ENCODE measurements at regions not wholly inside any gene's neighbourhood (a gene's known extent, or its start where the extent isn't known, plus 50 kb on each side); places are given as distances from the start of the nearest gene placed in this dataset.
A peak's percentile ranks its signal among the peaks of the same experiment; 100 is the strongest.

DNA sequence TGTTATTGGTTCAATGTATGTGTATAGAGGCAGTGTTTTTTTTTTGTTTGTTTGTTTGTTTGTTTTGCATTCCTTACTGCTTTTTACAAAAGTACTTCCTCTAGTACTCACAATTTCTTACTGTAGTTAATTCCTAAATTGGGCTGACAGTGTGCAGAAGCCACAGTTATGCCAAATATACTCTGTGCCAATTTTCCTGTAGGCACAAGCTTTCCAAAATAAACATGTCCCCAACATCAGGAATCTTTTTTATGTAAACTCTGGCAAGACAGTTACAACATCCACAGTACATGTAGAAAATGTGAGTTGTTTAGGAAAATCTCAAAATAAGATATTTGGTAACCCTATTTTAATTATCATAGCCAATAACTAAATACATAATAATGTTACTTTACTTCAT lies 161.6 kb upstream of the TSLP start:
- peak in 1 of 2 experiments; percentile 38 for DNase-seq (ENCODE audit: low read depth in 1 of 2, low spot score in 1 of 2)
- in situ Hi-C loops (cut with HindIII; ENCODE audit: low pct_unique_long_range_greater_than_20kb, low sequenced_read_pairs), result no loop called here
- no peak for TF ChIP-seq JUND (IDR thresholded peaks at IDR 0.05; ENCODE audit: low read depth)

GRCh38 chr5:110913221-110913620 lies 158.3 kb upstream of the TSLP start:
- TF ChIP-seq JUND (IDR thresholded peaks at IDR 0.05; ENCODE audit: low read depth), result no peak
- DNase-seq (ENCODE audit: low read depth in 1 of 2, low spot score in 1 of 2), result no peak
- in situ Hi-C loops (cut with HindIII; ENCODE audit: low pct_unique_long_range_greater_than_20kb, low sequenced_read_pairs), result no loop called here

DNA sequence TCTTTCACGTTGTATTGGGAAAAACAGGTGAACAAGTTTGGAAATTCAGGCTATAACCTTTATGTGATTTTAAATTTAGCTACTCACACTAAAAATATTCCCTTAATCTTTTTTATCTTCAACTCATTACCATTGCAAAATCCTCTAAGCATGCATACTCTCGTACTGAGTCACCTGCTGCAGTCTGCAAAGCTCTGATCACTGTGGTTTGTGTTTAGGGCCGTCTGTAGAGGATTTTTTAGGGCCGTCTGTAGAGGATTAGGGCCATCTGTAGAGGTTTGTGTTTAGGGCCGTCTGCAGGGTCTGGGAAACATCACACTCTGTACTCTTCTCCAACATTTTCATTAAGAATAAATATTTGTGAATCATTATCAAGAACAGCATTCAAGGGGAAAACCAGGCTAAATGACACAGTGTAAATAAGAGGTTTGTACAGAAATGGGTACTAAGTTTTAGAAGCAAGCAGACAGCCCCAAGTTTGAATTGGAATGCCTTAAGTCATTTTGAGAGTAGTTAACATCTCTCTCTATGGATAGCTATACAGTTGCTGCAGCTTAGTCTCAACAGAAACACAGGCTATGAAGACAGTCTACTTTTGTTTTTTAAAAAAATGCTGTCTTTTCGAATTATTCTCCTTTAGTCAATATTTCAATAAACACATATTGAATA lies 155.0 kb upstream of the TSLP start:
- no peak for DNase-seq (ENCODE audit: low read depth in 1 of 2, low spot score in 1 of 2)
- in situ Hi-C loops (cut with HindIII; ENCODE audit: low pct_unique_long_range_greater_than_20kb, low sequenced_read_pairs), result no loop called here

GRCh38 chr5:110917161-110917875 lies 154.2 kb upstream of the TSLP start:
- TF ChIP-seq JUND (IDR thresholded peaks at IDR 0.05; ENCODE audit: low read depth), result no peak
- in situ Hi-C loops (cut with HindIII; ENCODE audit: low pct_unique_long_range_greater_than_20kb, low sequenced_read_pairs), result no loop called here
- no peak for DNase-seq (ENCODE audit: low read depth in 1 of 2, low spot score in 1 of 2)

More for the DNA sequence above, 155.0 kb upstream of the TSLP start:
- TF ChIP-seq JUND (IDR thresholded peaks at IDR 0.05; ENCODE audit: low read depth), result no peak; the same call in 1 of the 2 replicates

GRCh38 chr5:110918683-110919082 lies 152.8 kb upstream of the TSLP start:
- DNase-seq (ENCODE audit: low read depth in 1 of 2, low spot score in 1 of 2), result no peak
- TF ChIP-seq JUND (IDR thresholded peaks at IDR 0.05; ENCODE audit: low read depth), result no peak

GRCh38 chr5:110923971-110924370 lies 147.5 kb upstream of the TSLP start:
- no peak for DNase-seq (ENCODE audit: low read depth in 1 of 2, low spot score in 1 of 2)
- in situ Hi-C loops (cut with HindIII; ENCODE audit: low pct_unique_long_range_greater_than_20kb, low sequenced_read_pairs), result no loop called here
- TF ChIP-seq JUND (IDR thresholded peaks at IDR 0.05; ENCODE audit: low read depth), result no peak

More at GRCh38 chr5:110918683-110919082, 152.8 kb upstream of the TSLP start:
- in situ Hi-C loops (cut with HindIII; ENCODE audit: low pct_unique_long_range_greater_than_20kb, low sequenced_read_pairs), result no loop called here

DNA sequence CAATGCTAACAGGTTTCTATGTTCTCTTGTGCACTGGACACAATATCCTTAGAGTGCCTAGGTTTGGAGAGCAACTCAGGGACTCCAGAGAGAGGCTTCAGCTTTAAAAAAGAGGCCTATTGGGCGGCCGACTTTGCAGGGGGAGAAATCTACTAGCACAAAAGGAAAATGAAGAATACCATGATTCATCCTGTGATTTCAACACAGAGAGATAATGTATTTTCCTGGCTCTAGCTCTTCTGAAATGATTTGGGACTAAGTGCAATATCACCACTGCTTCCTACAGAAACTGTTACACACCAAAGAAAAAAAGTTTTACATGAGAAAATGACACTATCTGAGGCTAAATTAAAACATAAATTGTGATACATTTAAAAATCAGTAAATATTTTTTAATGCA lies 146.1 kb upstream of the TSLP start:
- no peak for DNase-seq (ENCODE audit: low read depth in 1 of 2, low spot score in 1 of 2)
- in situ Hi-C loops (cut with HindIII; ENCODE audit: low pct_unique_long_range_greater_than_20kb, low sequenced_read_pairs), result no loop called here
- TF ChIP-seq JUND (IDR thresholded peaks at IDR 0.05; ENCODE audit: low read depth), result no peak

DNA sequence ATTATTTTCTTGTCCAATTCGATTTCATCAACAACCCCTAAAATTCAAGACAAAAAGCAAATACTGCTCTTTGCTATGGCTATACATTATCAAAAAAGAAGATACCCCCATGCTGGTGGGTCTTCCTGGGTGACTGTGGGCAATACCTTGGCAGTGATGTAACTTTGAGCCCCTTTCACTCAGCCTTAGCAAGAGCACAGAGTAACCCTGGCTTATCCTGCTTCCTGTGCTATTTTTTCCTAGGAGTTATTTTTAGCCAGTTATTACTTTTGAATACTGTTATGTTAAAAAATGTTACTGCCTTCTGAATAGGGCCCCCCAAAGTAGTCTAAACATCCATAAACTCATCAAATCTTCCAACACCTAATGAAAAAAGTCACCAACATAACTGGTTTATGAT lies 145.6 kb upstream of the TSLP start:
- no peak for TF ChIP-seq JUND (IDR thresholded peaks at IDR 0.05; ENCODE audit: low read depth)
- in situ Hi-C loops (cut with HindIII; ENCODE audit: low pct_unique_long_range_greater_than_20kb, low sequenced_read_pairs), result no loop called here
- no peak for DNase-seq (ENCODE audit: low read depth in 1 of 2, low spot score in 1 of 2)

- no peak for DNase-seq (ENCODE audit: low read depth in 1 of 2, low spot score in 1 of 2)
- in situ Hi-C loops (cut with HindIII; ENCODE audit: low pct_unique_long_range_greater_than_20kb, low sequenced_read_pairs), result no loop called here
- no peak for TF ChIP-seq JUND (IDR thresholded peaks at IDR 0.05; ENCODE audit: low read depth)
These were observed 138.6 kb upstream of the TSLP start for GRCh38 chr5:110932755-110933488.

DNA sequence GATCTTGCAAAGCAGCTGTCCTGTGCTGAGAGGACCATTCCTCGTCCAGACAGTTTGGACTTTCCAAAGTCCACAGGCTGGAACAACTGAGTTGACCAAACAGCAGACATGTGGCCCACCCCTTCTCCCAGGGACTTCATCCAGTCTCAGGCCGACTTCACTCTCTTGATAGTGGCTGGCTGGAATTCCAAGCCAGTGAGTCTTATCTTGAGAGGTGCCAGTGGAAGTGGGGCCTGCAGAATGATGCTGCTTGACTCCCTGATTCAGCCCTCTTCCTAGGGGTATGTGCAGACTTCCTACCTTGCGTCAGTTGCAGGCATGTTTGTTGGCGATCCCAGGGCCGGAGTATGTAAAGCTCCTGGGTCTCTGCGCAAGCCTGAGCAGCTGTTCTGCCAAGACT lies 131.4 kb upstream of the TSLP start:
- TF ChIP-seq JUND (IDR thresholded peaks at IDR 0.05; ENCODE audit: low read depth), result no peak
- no peak for DNase-seq (ENCODE audit: low read depth in 1 of 2, low spot score in 1 of 2)
- in situ Hi-C loops (cut with HindIII; ENCODE audit: low pct_unique_long_range_greater_than_20kb, low sequenced_read_pairs), result no loop called here

DNA sequence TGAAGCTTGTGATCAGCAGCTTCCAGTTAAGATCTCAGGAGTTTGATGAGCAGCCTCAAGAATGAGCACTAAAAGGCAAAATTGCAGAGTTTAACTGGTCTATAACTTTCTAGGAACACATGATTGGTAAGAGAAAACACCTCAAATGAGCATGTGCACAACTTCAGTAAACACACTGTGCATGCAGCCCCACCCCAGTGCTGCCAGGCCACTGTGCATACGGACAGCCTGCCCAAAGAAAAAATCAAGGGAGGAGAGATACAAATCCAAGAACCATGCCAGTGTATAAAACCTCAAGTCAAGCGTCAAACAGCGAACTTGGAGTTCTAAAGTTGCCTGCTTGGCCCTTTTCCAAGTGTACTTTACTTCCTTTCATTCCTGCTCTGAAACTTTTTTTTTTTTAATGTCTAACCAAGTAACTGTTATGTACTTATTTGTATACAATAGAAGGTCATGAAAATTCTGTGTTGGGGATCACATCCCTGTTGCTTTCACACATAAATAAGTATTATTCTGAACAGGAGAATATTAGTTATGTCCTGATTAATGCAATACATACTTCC lies 125.6 kb upstream of the TSLP start:
- no peak for DNase-seq (ENCODE audit: low read depth in 1 of 2, low spot score in 1 of 2)
- in situ Hi-C loops (cut with HindIII; ENCODE audit: low pct_unique_long_range_greater_than_20kb, low sequenced_read_pairs), result no loop called here
- no peak for TF ChIP-seq JUND (IDR thresholded peaks at IDR 0.05; ENCODE audit: low read depth)

DNA sequence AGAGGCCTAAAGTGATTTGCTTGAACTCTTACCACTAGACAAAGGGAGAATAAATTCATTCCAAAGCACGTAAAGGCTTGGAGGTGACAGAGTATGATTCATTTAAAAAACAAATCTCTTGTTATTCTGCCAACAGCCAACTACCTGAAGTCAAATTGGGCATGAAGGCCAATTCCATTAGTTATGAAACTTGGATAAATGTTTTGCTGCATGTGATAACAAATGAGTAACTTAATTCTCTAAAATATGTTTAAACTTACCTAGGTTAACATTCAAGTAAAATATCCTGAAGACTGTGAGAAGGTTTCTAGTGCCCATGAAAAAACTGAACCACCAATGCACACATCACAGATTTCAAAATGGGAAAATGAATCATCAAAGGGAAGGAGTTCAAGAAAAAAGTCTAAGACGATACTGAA lies 120.1 kb upstream of the TSLP start:
- TF ChIP-seq JUND (IDR thresholded peaks at IDR 0.05; ENCODE audit: low read depth), result no peak
- no peak for DNase-seq (ENCODE audit: low read depth in 1 of 2, low spot score in 1 of 2)
- in situ Hi-C loops (cut with HindIII; ENCODE audit: low pct_unique_long_range_greater_than_20kb, low sequenced_read_pairs), result no loop called here
